ENCODE measurements at regions not wholly inside any gene's neighbourhood (a gene's known extent, or its start where the extent isn't known, plus 50 kb on each side); places are given as distances from the start of the nearest gene placed in this dataset.

DNA sequence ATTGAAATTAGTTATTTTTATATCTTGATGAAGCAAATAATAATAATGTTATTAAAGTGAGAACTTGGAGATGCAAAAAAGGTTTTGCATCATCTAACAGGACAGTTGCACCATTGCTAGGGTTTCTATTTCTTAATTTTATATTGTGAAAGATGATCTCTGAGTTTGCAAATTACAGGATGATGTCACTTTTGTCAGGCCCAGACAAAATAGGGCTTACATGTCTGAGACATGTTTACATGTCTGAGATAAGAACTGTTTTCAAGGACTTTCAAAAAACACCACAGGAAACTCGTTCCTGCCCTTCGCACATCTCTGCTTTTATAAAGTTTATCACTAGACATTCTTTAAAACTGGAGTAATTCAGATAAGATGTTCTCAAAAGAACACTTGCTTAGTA, 1075.8 kb upstream of the MANEA start:
- H3K27ac ChIP-seq (ENCODE audit: low read length) = no peak overlapping the region
- no peaks in the 10 kb centered on the region for H3K4me1 ChIP-seq (ENCODE audit: low read length)
- no peaks in the 10 kb centered on the region for H3K9me3 ChIP-seq (replicated peaks; ENCODE audit: insufficient read depth, low read length)
- no peaks in the 10 kb centered on the region for H3K9me2 ChIP-seq (replicated peaks; ENCODE audit: insufficient read depth, low read length)
- no peak overlapping the region for H3K9ac ChIP-seq (ENCODE audit: low read length)
- no peak overlapping the region for H3K4me3 ChIP-seq (ENCODE audit: low read length)
- no peaks in the 10 kb centered on the region for H3F3A ChIP-seq (ENCODE audit: insufficient read depth, low read length)
- H3K4me2 ChIP-seq (ENCODE audit: low read depth, low read length) = no peak overlapping the region
- H3K27me3 ChIP-seq (replicated peaks; ENCODE audit: insufficient read depth, low read length) = no peaks in the 10 kb centered on the region
- H4K20me1 ChIP-seq (ENCODE audit: insufficient read depth, low read length) = no peaks in the 10 kb centered on the region
- no peaks in the 10 kb centered on the region for H3K36me3 ChIP-seq (replicated peaks; ENCODE audit: insufficient read depth, low read length)
- DNase-seq = no peak
- TF ChIP-seq EZH2phosphoT487 (IDR thresholded peaks at IDR 0.05; ENCODE audit: low read length) (no peak), EZH2 (optimal IDR thresholded peaks at IDR 0.05; ENCODE audit: low read depth, low read length) (no peak)
- TF ChIP-seq, protein P1, sequence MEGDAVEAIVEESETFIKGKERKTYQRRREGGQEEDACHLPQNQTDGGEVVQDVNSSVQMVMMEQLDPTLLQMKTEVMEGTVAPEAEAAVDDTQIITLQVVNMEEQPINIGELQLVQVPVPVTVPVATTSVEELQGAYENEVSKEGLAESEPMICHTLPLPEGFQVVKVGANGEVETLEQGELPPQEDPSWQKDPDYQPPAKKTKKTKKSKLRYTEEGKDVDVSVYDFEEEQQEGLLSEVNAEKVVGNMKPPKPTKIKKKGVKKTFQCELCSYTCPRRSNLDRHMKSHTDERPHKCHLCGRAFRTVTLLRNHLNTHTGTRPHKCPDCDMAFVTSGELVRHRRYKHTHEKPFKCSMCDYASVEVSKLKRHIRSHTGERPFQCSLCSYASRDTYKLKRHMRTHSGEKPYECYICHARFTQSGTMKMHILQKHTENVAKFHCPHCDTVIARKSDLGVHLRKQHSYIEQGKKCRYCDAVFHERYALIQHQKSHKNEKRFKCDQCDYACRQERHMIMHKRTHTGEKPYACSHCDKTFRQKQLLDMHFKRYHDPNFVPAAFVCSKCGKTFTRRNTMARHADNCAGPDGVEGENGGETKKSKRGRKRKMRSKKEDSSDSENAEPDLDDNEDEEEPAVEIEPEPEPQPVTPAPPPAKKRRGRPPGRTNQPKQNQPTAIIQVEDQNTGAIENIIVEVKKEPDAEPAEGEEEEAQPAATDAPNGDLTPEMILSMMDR (IDR thresholded peaks at IDR 0.05; ENCODE audit: low read length) = no peak
- no peaks in the 10 kb centered on the region for H3K79me2 ChIP-seq (ENCODE audit: low read length)
- no peak overlapping the region for H2AFZ ChIP-seq (ENCODE audit: low read length)

DNA sequence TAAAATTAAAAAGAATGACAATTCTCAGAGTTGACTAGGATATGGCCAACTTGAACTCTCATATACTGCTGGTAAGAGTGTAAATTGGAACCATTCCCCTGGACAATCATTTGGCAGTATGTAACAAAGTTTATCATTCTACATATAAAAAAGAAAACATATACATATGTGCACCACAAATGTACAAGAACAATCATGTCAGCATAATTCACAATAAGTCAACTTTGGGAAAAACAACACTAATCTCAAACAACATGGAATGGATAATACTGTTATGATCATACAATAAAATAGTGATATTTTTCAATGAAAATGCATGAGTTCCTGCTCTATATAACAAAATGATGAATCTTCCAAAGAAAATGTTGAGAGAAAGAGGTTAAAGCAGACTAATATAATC, 1078.7 kb upstream of the EPHA7 start:
- H3K36me3 ChIP-seq (replicated peaks; ENCODE audit: insufficient read depth, low read length) = no peaks in the 10 kb centered on the region
- no peaks in the 10 kb centered on the region for H3K9me3 ChIP-seq (replicated peaks; ENCODE audit: insufficient read depth, low read length)
- H3F3A ChIP-seq (ENCODE audit: insufficient read depth, low read length) = no peaks in the 10 kb centered on the region
- DNase-seq = no peak
- no peaks in the 10 kb centered on the region for H3K9me2 ChIP-seq (replicated peaks; ENCODE audit: insufficient read depth, low read length)
- H3K79me2 ChIP-seq (ENCODE audit: low read length) = no peaks in the 10 kb centered on the region
- H4K20me1 ChIP-seq (ENCODE audit: insufficient read depth, low read length) = no peaks in the 10 kb centered on the region
- H3K27me3 ChIP-seq (replicated peaks; ENCODE audit: insufficient read depth, low read length) = no peaks in the 10 kb centered on the region
- TF ChIP-seq, protein P1 (IDR thresholded peaks at IDR 0.05; ENCODE audit: low read length) = no peak
- TF ChIP-seq EZH2phosphoT487 (IDR thresholded peaks at IDR 0.05; ENCODE audit: low read length) (no peak), EZH2 (optimal IDR thresholded peaks at IDR 0.05; ENCODE audit: low read depth, low read length) (no peak)
- H3K4me3 ChIP-seq (ENCODE audit: low read length) = no peak overlapping the region
- H3K4me1 ChIP-seq (ENCODE audit: low read length) = no peaks in the 10 kb centered on the region
- no peak overlapping the region for H2AFZ ChIP-seq (ENCODE audit: low read length)
- no peak overlapping the region for H3K27ac ChIP-seq (ENCODE audit: low read length)
- H3K4me2 ChIP-seq (ENCODE audit: low read depth, low read length) = no peak overlapping the region
- no peak overlapping the region for H3K9ac ChIP-seq (ENCODE audit: low read length)

- no peaks in the 10 kb centered on the region for H3K79me2 ChIP-seq (ENCODE audit: low read length)
- H3K4me1 ChIP-seq (ENCODE audit: low read length) = no peaks in the 10 kb centered on the region
- H4K20me1 ChIP-seq (ENCODE audit: insufficient read depth, low read length) = no peaks in the 10 kb centered on the region
- no peaks in the 10 kb centered on the region; the same call in 1 of the 2 replicates for H3K9me2 ChIP-seq (replicated peaks; ENCODE audit: insufficient read depth, low read length)
- DNase-seq = no peak
- no peaks in the 10 kb centered on the region for H3F3A ChIP-seq (ENCODE audit: insufficient read depth, low read length)
- H3K4me3 ChIP-seq (ENCODE audit: low read length) = no peak overlapping the region
- H3K27ac ChIP-seq (ENCODE audit: low read length) = no peak overlapping the region
- TF ChIP-seq EZH2phosphoT487 (IDR thresholded peaks at IDR 0.05; ENCODE audit: low read length) (no peak), EZH2 (optimal IDR thresholded peaks at IDR 0.05; ENCODE audit: low read depth, low read length) (no peak)
- TF ChIP-seq, protein P1 (IDR thresholded peaks at IDR 0.05; ENCODE audit: low read length) = no peak
- H3K9ac ChIP-seq (ENCODE audit: low read length) = no peak overlapping the region
- H3K4me2 ChIP-seq (ENCODE audit: low read depth, low read length) = no peak overlapping the region
- no peaks in the 10 kb centered on the region for H3K27me3 ChIP-seq (replicated peaks; ENCODE audit: insufficient read depth, low read length)
- H3K36me3 ChIP-seq (replicated peaks; ENCODE audit: insufficient read depth, low read length) = no peaks in the 10 kb centered on the region
- no peak overlapping the region for H2AFZ ChIP-seq (ENCODE audit: low read length)
- no peaks in the 10 kb centered on the region for H3K9me3 ChIP-seq (replicated peaks; ENCODE audit: insufficient read depth, low read length)
These were observed 1075.1 kb upstream of the EPHA7 start for GRCh38 chr6:94494500-94494899.

Data from MM.1S (cell line).